NCI-H526 (cell line): ENCODE measurements at regions not wholly inside any gene's neighbourhood (a gene's known extent, or its start where the extent isn't known, plus 50 kb on each side); places are given as distances from the start of the nearest gene placed in this dataset.

Source experiments
- DNase-seq, 2 experiments: peaks; one replicate each; lab custom pipeline; 2025; lab: John Stamatoyannopoulos, UW

DNA sequence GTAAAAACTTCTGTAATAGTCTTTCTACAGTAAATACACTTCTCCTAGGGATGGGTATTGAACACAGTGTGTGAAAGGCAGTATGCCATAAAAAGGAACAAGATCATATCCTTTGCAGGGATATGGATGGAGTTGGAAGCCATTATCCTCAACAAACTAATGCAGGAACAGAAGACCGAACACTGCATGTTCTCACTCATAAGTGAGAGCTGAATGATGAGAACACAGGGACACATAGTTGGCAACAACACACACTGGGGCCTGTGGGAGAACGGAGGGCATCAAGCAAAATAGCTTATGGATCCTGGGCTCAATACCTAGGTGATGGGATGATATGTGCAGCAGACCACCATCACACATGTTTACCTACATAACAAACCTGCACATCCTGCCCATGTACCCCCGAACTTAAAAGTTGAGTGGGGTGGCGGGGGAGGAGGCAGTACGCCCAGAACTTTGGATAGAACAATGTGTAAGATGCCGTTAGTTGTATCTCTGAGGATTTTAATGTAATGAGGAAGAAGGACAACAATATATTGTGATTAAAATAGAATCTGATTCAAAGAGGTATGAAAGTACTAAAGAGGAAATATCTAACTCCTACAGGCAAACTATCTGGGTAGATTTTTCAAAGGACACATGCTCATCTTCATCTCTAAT lies 183.2 kb downstream of the NDFIP2 start:
- no peak for DNase-seq

DNA sequence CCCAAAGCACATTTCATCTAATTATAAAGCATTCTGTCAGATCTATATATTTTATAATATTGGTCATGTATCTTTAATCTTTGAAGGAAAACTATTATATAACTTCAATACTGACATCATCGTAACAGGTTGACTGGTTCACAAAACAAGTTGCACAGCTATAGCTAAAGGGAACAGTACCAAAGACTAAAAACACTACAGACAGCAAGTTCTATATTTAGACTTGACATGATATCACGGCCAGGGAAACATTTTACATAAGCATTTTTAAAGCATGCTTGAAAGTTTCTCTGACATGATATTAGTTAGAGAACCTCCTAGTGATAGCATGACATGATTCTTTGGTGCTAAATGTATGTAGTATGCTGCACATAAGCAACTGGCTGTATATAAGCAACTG lies 182.5 kb downstream of the NDFIP2 start:
- DNase-seq, result no peak

DNA sequence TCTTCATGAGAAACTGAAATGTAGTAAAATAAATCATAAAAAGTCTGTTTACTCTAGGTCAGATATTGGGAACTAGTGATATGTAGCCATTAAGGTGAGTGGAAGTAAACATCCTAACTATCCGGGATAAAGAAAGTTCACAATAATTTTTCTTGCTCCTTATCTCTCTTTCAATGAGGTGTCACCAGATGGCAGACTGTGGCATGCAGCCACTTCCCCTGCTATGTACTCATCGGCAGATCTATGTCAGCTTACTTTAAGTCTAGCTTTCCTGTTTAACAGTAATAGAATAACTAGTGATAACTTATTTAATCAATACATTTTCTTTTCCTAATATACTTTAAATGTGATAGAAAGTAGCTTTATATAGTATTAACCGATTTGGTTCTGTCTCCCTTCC lies 181.9 kb downstream of the NDFIP2 start:
- no peak for DNase-seq

DNA sequence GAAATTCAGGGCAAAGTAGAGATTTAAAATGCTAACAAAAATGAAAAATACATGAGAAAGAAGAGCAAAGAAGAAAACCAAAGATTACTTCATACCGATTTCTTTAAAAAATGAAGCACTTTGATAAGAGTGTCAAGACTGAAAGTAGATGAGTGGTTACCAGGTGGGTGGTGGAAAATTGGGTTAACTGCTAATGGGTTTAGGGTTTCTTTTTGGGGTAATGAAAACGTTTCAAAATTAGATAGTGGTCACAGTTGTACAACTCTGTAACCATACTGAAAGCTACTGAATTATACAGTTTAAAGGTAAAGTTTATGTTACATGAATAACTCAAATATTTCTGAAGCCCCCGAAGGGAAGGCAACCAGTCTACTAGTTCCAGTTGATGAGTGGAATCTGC lies 179.4 kb downstream of the NDFIP2 start:
- no peak for DNase-seq

DNA sequence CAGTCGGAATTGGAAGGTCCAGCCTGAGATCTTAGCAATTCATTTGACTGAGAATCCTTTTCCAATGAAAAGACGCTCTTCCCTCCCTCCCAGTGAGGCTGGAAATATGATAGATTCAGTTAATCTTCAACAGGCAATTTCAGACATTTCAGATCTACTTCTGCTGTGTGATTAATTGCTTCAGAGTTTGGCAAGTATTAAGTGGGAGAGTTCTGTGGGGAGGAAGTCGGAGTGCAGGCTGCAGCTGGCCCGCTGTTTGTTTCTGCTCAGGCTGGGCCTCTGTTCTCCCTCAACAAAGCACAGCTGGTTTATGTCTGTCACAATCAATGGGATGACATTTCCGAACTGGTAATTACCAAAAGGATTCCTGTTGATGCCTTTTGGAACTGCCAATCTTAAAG lies 178.2 kb downstream of the NDFIP2 start:
- no peak for DNase-seq

DNA sequence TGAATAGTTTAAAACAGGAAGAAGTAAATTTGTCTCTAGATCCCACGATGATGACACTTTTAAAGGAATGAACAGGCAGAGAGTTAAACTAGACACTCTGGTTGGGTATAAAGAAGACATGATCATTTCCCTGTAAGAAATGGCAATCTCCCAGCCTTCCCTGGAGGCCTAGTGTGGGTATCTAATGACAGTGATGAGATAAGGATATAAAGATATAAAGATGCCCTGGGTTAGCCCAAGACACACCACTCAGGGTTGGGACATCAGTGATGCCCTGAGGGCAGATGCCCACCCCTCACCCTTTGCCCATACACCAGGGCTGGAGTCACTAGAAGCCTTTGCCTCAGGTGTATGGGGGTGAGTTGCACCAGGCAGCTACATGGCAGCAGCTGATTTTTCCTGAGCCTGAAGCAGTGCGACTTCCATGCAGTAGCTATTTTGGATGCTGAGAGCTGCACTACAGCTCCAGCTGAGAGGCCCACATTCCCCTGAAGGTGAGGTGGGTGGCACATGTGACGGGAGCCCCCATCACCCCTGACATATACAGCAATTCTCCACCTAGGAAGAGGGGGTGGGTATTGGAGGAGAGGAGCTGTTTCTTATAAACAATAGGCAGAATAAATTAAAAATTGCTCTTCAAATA lies 177.5 kb downstream of the NDFIP2 start:
- DNase-seq, result no peak

DNA sequence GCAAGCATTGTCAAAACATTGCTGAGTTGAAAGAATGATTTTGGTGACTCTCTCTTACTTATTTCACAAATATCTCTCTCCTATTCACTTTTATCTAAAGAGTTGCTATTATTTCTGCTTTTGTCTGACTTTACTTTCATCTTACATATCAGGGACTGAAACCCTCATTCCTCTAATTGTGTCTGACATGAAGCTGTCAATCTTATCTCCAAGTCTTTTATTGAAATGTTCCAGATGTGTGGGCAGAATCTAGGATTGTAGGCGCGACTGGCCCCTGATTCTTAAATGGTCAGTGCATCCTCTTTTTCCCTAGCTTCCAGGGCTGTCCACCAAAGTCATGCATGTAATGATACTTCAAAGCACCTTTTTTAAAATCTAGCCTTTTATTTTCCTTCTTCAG lies 174.6 kb downstream of the NDFIP2 start:
- no peak for DNase-seq

DNA sequence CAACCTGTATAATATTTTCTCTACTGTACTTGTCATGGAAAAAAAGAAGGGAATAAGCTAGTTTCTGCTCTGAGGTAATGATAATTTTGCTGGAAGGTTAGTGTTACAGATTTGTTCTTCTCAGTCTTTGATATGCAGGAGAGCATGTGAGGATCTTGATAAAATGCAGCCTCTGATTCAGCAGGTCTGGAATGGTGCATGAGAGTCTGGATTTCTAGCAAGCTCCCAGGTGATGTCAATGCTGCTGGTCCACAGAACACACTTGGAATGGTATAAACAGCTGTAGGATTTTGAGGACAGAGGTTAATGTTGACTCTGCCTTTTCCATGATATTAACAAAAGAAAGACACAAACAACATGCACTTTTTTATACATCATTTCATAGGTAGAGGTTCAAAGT lies 173.6 kb downstream of the NDFIP2 start:
- DNase-seq, result no peak

DNA sequence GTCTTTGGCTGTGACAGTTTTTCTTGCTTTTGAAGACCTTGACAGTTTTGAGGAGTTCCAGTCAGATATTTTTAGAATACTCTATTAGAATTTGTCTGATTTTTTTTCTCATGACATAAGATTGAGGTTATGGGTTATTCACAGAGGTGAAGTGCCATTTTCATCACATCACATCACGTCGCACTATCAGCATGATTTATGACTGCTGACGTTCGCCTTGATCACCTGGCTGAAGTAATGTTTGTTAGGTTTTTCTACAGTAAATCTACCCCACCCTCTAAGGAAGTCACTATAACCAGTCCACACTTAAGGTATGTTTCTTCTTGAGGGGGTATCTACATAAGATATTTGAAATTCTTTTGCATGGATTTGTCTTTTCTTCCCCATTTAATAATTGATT lies 169.7 kb downstream of the NDFIP2 start:
- no peak for DNase-seq

DNA sequence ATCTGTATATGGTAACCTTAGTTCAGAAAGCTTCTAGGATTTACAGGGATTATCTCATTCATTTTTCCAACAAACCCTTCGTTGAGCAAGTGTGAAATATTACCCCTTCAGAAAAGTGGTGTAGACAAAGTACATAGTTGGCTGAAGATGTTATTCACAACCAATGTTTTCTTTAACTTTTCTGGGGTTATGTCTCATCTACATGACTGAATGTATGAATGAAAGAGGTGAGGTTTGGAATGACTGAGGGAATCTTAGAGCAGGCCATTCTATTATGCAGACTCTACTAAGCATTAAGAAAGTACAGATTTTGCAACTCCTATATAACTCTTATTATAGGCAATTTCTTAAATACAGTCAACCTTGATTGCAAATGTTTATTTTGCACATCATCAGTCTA lies 167.2 kb downstream of the NDFIP2 start:
- no peak for DNase-seq

DNA sequence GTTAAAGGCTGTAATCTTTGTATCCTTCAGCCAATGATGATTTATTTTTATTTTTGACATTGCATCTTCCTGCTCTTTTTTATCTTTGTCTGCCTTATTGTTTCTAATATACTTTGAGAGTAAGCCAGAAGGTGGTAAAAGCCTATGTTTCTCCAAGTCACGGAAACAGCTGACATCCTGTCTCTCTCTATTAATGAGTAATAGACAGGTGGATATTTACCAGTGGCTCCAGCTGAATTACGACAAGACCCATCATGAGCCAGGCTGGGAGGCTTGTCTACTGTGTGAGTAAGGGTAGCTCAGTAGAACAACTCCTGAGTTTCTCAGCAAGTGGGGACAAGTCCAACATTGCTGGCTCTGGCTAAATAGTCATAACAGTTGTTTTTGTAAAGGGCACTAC lies 166.6 kb downstream of the NDFIP2 start:
- no peak for DNase-seq

DNA sequence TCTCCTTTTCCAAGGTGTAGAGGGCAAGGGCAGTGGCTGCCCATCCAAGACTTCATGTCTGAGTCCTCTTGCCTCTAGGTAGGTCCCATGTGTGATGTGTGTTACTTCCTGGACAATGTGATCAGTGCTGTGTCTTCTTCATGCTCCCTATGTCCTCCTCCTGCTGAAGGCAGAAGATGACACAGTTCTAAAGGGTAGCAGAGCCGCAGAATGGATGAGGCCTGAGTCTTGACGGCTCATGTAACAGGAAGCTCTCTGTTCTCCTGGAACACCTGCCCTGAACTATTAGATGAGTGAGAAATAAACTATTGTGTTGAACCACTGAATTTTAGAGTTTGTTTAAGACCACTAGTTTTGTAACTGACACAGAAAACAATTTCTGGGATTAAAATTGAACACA lies 165.9 kb downstream of the NDFIP2 start:
- DNase-seq, result no peak

DNA sequence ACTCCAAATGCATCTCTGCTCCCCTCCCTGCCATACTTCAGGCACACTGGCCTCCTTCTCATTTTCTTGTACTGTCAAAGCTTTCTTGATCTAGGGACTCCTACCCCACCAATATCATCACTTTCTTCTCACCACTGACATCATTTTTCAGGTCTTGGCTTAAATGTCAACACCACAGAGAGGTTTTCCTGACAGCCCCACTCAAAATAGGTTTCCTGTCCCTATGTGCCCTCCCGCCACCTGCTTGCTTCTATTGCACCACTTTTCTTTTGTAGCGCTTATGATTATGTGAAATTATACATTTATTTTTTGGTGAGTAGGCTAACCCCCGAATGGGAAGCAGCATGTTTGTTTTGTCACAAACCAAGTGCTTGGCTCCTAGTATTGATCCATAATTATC lies 164.6 kb downstream of the NDFIP2 start:
- DNase-seq, result no peak

DNA sequence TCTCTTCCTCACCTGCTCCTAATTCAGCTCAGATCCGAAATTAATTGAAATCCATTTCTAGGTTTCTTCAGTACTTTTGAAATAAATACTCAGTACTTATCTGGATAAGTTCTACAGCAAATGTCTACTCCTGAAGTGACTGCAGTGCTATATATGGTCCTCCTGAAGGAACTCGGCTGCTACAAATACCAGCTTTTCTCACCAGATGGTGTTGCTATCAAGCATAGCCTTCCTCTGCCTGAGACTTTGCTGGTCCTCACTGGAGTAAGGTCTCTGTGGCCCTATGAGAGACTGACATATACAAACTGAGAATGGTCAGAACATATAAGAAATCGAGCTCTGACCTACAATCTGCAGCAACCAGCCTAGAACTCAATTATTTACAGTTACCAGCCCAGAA lies 161.6 kb downstream of the NDFIP2 start:
- DNase-seq, result no peak

DNA sequence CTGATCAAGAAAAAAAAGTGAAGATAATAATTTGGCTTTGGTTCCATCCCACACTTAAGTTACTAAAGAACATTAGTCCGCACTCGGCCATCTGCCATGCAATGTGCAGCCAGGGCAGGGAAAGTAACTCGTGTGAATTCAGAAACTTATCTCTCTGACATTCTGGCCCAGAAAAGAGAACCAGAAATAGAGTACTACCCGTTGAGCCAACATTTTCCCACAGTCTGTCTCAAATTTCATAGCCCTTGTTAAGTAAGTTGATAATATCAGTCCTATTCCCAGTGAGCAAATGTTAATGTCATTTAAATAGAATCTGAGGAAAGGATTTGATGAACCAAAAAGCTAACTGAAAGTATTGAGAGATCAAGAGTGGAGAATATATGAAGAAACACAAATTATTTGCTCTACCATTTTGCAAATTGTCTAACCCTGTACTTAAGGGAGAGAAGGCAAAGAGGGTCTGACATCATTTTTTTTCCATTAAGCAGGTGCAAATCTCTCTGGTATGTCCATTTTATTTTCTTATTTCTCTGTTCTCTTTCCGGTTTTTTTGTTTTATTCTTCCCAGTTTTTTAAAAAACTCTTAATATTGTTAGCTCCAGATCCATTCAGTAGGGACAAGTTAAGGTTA lies 156.3 kb downstream of the NDFIP2 start:
- DNase-seq, result peak in 1 of 2 experiments; percentile 9

DNA sequence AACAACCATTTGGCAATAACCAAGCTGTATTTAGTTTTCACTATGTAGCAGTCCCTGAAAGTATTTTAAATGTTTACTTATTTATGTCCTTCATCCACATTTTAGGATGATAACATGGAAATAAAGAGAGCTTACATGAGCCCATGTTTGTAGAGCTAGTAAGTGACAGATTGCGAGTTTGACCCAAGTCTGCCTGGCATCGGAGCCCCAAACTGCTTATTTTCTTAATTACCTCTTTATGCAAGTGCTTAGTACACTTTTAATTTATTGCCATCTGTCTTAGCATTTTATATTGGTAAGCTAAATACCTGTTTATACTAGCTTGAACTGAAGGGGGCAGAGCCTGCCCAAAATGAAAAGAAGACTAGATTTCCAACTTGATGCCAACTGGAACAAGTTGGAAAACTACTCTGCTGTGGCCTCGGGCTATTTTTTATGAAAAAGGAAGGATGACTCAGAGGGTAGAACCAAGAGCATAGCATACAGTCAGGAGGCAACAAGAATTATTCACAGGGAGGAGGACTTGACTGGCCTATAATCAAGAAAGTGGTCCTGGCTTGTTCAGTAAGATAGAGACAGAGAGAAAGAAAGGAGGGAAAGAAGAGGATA lies 150.2 kb downstream of the NDFIP2 start:
- DNase-seq, result peak in 1 of 2 experiments; percentile 16

DNA sequence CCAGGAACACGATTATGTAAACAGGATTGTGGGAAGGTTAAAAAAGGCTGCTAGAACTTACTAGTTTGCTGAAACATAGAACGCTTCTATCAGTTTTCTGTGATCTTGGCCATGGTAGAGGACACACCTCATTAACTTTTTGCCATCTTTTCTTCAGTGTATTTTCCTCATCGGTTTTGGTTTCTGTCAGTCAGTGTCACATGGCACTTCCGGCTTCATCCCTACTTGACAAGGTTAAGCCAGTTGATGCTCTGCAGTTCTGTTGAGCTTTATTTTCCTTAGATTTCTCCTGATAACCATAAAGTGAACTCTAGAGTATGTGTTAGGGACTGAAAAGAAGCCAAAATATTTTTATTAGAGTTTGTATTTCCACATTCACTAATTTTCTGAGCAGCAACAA lies 147.5 kb downstream of the NDFIP2 start:
- DNase-seq, result no peak

DNA sequence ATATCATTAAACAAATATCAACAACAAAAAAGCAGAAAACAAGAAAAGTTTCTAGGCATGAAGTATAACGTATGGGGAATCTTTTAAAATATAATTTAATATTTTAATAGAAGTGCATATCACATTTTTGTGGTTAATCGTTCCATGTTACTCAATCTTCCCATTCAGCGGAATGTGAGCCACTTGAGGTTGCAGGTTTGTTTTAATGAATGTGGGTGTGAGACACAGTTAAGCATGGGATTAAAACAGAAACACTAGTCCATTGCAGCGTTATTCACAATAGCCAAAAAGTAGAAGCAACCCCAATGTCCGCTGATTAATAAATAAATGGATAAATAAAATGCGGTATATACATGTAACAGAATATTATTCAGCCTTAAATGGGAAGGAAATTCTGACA lies 146.0 kb downstream of the NDFIP2 start:
- no peak for DNase-seq

DNA sequence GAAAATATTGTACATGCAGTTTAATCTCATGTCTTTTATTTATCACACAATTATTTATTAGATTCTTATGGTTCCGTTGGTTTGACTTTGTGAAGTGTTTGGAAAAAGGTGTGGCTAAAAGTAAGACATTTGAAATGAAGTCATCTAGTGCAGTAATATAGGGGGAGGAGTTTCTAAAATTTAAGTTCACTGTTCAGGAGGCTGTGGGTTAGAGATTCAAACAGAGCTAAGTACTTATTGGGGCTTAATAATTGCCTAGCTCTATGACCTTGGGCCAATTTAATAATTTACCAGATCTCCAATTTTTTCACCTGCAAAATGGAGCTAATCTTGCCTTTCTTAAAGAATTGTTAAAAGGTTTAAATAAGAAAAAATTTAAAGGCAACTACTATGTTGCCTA lies 144.6 kb downstream of the NDFIP2 start:
- no peak for DNase-seq

DNA sequence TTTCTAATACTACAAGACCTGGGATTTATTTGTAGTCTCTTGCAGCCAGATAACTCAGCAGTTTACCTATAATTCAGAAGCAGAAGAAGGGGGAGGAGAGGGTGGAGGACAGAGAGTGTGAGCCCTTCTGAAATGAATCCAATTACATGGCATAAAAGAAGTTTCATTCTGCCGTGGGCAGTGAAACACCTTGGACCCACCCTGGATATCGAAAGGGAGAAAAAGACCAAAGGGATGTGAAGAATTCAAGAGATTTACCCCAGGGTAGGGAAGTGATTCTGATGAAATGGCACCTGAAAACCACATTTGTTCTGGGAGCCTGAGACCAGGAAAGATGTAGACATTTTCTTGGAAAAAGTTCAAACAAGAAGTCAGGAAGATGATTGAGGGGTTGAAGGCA lies 140.9 kb downstream of the NDFIP2 start:
- DNase-seq, result no peak

DNA sequence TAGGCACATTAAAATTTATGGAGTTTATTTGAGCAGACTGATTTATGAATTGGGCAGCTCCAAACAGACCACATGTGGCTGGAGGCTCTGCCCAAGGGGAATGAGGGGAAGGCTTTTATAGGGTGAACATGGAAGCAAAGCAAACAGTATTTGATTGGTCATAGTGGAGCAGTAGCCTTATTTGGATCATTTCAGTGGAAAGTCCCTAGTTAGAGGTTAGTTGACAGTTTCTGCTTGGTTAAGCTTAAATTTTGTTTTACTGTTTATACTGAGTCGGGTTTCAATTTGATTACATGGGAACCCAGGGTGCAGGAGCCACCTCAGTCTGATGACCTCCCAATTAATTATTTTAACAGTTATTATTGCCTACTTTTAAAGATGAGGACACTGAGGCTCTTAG lies 140.5 kb downstream of the NDFIP2 start:
- DNase-seq, result no peak

DNA sequence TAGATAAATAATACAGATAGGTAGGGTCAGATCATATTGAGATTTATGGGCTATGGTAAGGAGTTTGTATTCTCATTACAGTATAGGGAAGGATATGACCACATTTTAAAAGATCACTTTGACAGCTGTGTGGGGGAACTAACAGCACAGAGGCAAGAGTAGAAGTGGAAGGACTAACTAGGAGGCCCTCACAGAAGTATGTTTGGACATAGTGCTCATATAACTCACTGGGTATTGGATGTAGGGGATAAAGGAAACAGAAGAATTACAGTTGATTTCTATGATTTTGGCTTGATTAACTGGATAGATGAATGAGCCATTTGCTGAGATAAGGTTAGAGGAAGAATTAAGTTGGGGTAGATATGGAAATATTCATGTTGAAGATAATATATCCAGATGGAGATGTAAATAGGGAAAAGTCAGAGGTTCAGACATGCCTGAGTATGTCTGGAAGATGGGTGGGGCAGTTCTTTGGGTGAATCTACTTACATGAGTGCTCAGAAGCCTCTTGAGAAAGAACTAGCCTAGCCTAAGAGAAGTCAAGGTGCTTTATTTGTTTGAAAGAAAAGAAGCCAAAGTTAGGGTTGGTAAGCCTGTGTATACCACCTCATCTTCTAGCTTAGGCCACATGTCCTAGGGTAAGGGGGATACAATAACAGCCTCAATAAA lies 133.4 kb downstream of the NDFIP2 start:
- no peak for DNase-seq

DNA sequence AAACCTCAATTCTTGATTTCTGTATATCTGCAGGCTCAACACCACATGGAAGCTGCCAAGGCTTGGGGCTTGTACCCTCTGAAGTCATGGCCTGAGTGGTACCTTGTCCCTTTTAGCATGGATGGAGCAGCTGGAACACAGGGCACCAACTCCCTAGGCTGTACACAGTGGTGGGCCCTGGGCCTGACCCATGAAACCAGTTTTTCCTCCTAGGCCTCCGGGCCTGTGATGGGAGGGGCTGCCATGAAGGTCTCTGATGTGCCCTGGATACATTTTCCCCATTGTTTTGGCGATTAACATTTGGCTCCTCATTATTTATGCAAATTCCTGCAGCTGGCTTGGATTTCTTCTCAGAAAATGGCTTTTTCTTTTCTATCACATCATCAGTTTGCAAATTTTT lies 131.6 kb downstream of the NDFIP2 start:
- DNase-seq, result no peak
